ENCODE measurements at regions not wholly inside any gene's neighbourhood (a gene's known extent, or its start where the extent isn't known, plus 50 kb on each side); places are given as distances from the start of the nearest gene placed in this dataset.

GRCh38 chr14:66045572-66046021 lies 440.6 kb upstream of the CCDC196 start:
- Histone ChIP-seq H3K4me3 (ENCODE audit: low read length) (no peak overlapping the region), H3K27me3 (ENCODE audit: control insufficient read depth, insufficient read depth, low read length) (no peaks in the 10 kb centered on the region), H3K9me3 (ENCODE audit: control insufficient read depth, insufficient read depth, low read length) (no peaks in the 10 kb centered on the region), H3K27ac (ENCODE audit: low read length) (no peak overlapping the region), H3K4me1 (ENCODE audit: control insufficient read depth, insufficient read depth, low read length) (no peaks in the 10 kb centered on the region), H3K36me3 (ENCODE audit: control insufficient read depth, insufficient read depth, low read length) (no peaks in the 10 kb centered on the region)
- no peak for TF ChIP-seq CTCF (IDR thresholded peaks at IDR 0.05)
- Mint-ChIP-seq H3K27ac (no peak overlapping the region), H3K4me1 (no peaks in the 10 kb centered on the region), H3K9me3 (no peaks in the 10 kb centered on the region), H3K36me3 (no peaks in the 10 kb centered on the region), H3K27me3 (ENCODE audit: low read depth in 2 of 2) (peaks cover 21 to 23% of the 10 kb centered on the region in 2 donors), H3K4me3 (no peak overlapping the region)
- 84% methylated on average over 7 of the region's 7 CpGs for WGBS (ENCODE audit: insufficient coverage)
- ATAC-seq = no peak
- no peak for DNase-seq
- intact Hi-C loops (cut with micrococcal nuclease) = no loop called here

GRCh38 chr14:66046035-66046434 lies 440.1 kb upstream of the CCDC196 start:
- Mint-ChIP-seq H3K27me3 (ENCODE audit: low read depth in 2 of 2) (peaks cover 19 to 23% of the 10 kb centered on the region in 2 donors), H3K4me1 (no peaks in the 10 kb centered on the region), H3K4me3 (no peak overlapping the region), H3K9me3 (no peaks in the 10 kb centered on the region), H3K36me3 (no peaks in the 10 kb centered on the region), H3K27ac (no peak overlapping the region)
- H3K4me3 ChIP-seq (ENCODE audit: low read length) = no peak overlapping the region
- no peak overlapping the region for H3K27ac ChIP-seq (ENCODE audit: low read length)
- no peaks in the 10 kb centered on the region for H3K36me3 ChIP-seq (ENCODE audit: control insufficient read depth, insufficient read depth, low read length)
- ATAC-seq = no peak
- H3K27me3 ChIP-seq (ENCODE audit: control insufficient read depth, insufficient read depth, low read length) = no peaks in the 10 kb centered on the region
- no peak for TF ChIP-seq CTCF (IDR thresholded peaks at IDR 0.05)
- no peaks in the 10 kb centered on the region for H3K9me3 ChIP-seq (ENCODE audit: control insufficient read depth, insufficient read depth, low read length)
- 78% methylated on average over 1 of the region's 1 CpG for WGBS (ENCODE audit: insufficient coverage)
- no peak for DNase-seq
- no peaks in the 10 kb centered on the region for H3K4me1 ChIP-seq (ENCODE audit: control insufficient read depth, insufficient read depth, low read length)
- intact Hi-C loops (cut with micrococcal nuclease) = no loop called here

GRCh38 chr14:66046591-66046990 lies 439.6 kb upstream of the CCDC196 start:
- intact Hi-C loops (cut with micrococcal nuclease) = no loop called here

More at GRCh38 chr14:66046591-66046990, 439.6 kb upstream of the CCDC196 start:
- Histone ChIP-seq H3K27me3 (ENCODE audit: control insufficient read depth, insufficient read depth, low read length) (no peaks in the 10 kb centered on the region), H3K36me3 (ENCODE audit: control insufficient read depth, insufficient read depth, low read length) (no peaks in the 10 kb centered on the region), H3K9me3 (ENCODE audit: control insufficient read depth, insufficient read depth, low read length) (no peaks in the 10 kb centered on the region), H3K4me1 (ENCODE audit: control insufficient read depth, insufficient read depth, low read length) (no peaks in the 10 kb centered on the region), H3K4me3 (ENCODE audit: low read length) (no peak overlapping the region), H3K27ac (ENCODE audit: low read length) (no peak overlapping the region)
- WGBS (ENCODE audit: insufficient coverage) = no CpG with 5 or more reads among the region's 1 CpG
- ATAC-seq (no peak), DNase-seq (no peak)
- Mint-ChIP-seq H3K36me3 (no peaks in the 10 kb centered on the region), H3K4me3 (no peak overlapping the region), H3K4me1 (no peaks in the 10 kb centered on the region), H3K9me3 (no peaks in the 10 kb centered on the region), H3K27ac (no peak overlapping the region), H3K27me3 (ENCODE audit: low read depth in 2 of 2) (peaks cover 19 to 20% of the 10 kb centered on the region in 2 donors)
- TF ChIP-seq CTCF (IDR thresholded peaks at IDR 0.05) = no peak

Measured in natural killer cell (primary cell).